Hepatocyte (in vitro differentiated cells): ENCODE measurements at regions not wholly inside any gene's neighbourhood (a gene's known extent, or its start where the extent isn't known, plus 50 kb on each side); places are given as distances from the start of the nearest gene placed in this dataset.

ENCODE experiments used
- DNase-seq: peaks from one replicate; pipeline ENCODE4 v3.0.0-alpha.2; 2016; ENCODE audit warnings: low spot score
- H2AFZ ChIP-seq: fragments of 200-600 bp; sonication (generic); 2 replicates; pipeline ENCODE4 v1.6.0; 2016; ENCODE audit warnings: antibody characterized with exemption, mild to moderate bottlenecking
- H3K27ac ChIP-seq: fragments of 200-600 bp; sonication (generic); 2 replicates; pipeline ENCODE4 v1.5.1; 2016; ENCODE audit warnings: mild to moderate bottlenecking
- H3K27me3 ChIP-seq: fragments of 200-600 bp; sonication (generic); 2 replicates; pipeline ENCODE4 v1.6.1; 2016
- H3K36me3 ChIP-seq: fragments of 200-600 bp; sonication (generic); replicated peaks from 2 replicates; pipeline ENCODE4 v1.5.1; 2016; ENCODE audit warnings: low read depth; ENCODE audit not compliant: insufficient read depth
- H3K4me1 ChIP-seq: fragments of 200-600 bp; sonication (generic); 2 replicates; pipeline ENCODE4 v1.5.1; 2016; ENCODE audit warnings: mild to moderate bottlenecking, moderate library complexity; ENCODE audit not compliant: insufficient read depth
- H3K4me2 ChIP-seq: fragments of 200-600 bp; sonication (generic); 2 replicates; pipeline ENCODE4 v1.6.0; 2016
- H3K4me3 ChIP-seq: fragments of 200-600 bp; sonication (generic); 2 replicates; pipeline ENCODE4 v1.5.1; 2016; ENCODE audit warnings: mild to moderate bottlenecking
- H3K79me2 ChIP-seq: fragments of 200-600 bp; sonication (generic); 2 replicates; pipeline ENCODE4 v1.6.0; 2017; ENCODE audit warnings: mild to moderate bottlenecking
- H3K9me2 ChIP-seq: fragments of 200-600 bp; sonication (generic); replicated peaks from 2 replicates; pipeline ENCODE4 v1.6.0; 2017; ENCODE audit warnings: mild to moderate bottlenecking; ENCODE audit not compliant: insufficient read depth
- H3K9me3 ChIP-seq: fragments of 200-600 bp; sonication (generic); 2 replicates; pipeline ENCODE4 v1.5.1; 2016; ENCODE audit warnings: low read depth, mild to moderate bottlenecking
- H4K20me1 ChIP-seq: fragments of 200-600 bp; sonication (generic); 2 replicates; pipeline ENCODE4 v1.6.0; 2016; ENCODE audit warnings: mild to moderate bottlenecking; ENCODE audit not compliant: insufficient read depth, poor library complexity, severe bottlenecking
- EZH2 ChIP-seq: fragments of 200-600 bp; sonication (generic); IDR thresholded peaks from 2 replicates; pipeline ENCODE4 v1.6.1; 2016; ENCODE audit warnings: antibody characterized with exemption, mild to moderate bottlenecking, borderline replicate concordance
- EZH2phosphoT487 ChIP-seq: fragments of 200-600 bp; sonication (generic); IDR thresholded peaks from one replicate; pipeline ENCODE4 v1.6.1; 2018; ENCODE audit warnings: antibody characterized with exemption, mild to moderate bottlenecking, low read depth, moderate library complexity; ENCODE audit not compliant: unreplicated experiment, severe bottlenecking
- WGBS: methylation state at CpG from one replicate; pipeline ENCODE4 v1.1.6; 2016; ENCODE audit warnings: low lambda C conversion rate; ENCODE audit errors: missing lambda C conversion rate; 5-methylcytosine and 5-hydroxymethylcytosine counted together
- TF ChIP-seq, protein P1 (sequence below): fragments of 200-600 bp; sonication (generic); IDR thresholded peaks from 2 replicates; pipeline ENCODE4 v1.5.1; 2016; ENCODE audit warnings: antibody characterized with exemption, mild to moderate bottlenecking; ENCODE audit not compliant: poor library complexity

DNA sequence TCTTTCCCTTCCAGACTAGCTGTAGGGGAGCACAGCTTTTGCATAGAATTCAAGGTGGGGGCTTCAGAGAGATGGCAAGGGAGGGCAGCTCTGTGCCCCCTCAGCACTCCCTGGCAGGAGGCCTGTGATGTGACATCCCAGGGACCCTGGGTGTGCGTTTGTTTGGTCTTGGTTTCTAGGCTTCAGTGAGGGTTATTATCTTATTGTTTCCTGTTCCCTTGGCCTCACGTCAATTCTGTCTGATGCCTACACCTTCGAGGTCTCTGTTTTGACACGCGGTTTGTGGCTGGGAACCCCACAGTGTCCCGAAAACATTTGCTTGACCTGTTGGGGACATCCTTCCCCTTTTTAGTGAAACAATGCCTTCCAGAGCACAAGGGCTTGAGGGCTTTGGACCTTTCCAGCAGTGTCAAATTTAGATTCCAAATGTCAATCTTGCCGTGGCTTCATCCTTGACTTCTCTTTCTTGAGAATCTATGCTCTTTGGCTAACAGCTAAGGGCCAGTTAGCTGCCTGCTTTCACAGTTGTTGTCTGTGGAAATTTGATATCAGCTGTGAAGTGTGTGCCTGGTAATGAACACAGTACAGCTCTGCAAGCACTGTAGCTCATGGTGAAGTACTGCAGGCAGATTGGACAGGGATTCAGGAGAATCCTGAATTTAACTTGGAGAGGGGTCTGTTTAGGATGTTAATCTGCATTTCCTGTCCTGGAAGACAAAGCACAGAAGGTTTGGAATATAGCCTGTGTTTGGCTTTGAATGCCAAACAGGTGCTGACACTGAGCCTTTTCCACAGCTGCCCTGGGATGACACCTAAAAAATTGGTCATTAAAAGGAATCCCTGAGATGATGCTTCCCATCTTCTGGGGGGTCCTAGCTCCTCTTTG, 108.2 kb upstream of the CXCR4 start:
- Histone ChIP-seq H3K27ac (no peak overlapping the region), H3K4me1 (peaks cover 6% of the 10 kb centered on the region), H3K9me3 (no peaks in the 10 kb centered on the region), H3K27me3 (no peaks in the 10 kb centered on the region), H3K79me2 (no peaks in the 10 kb centered on the region), H3K4me2 (no peak overlapping the region), H3K36me3 (no peaks in the 10 kb centered on the region), H3K4me3 (no peak overlapping the region), H4K20me1 (no peaks in the 10 kb centered on the region), H3K9me2 (no peaks in the 10 kb centered on the region), H2AFZ (no peak overlapping the region)
- no peak for TF ChIP-seq EZH2phosphoT487
- TF ChIP-seq EZH2: no peak
- no peak for DNase-seq
- WGBS: 72% methylated on average over 7 of the region's 7 CpGs

DNA sequence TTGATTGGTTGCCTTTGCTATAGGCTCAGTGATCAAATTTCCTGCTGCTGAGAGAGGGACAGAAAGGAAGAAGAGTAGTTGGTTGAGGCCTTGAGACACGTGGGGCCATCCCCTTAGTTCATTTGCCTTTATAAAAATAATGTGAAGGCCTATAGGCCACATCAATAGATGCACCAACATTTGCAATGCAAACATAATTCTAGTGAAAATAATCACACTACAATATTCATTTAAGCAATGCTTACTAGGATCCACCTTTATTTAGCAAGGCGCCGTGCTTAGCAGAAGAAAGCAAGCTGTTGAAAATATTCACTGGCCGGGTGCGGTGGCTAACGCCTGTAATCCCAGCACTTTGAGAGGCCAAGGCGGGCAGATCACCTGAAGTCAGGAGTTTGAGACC, 105.3 kb upstream of the CXCR4 start:
- no peak for DNase-seq
- no peak overlapping the region for H3K4me2 ChIP-seq
- H3K79me2 ChIP-seq: no peaks in the 10 kb centered on the region
- H3K4me1 ChIP-seq: peaks cover 16% of the 10 kb centered on the region
- H3K27ac ChIP-seq: no peak overlapping the region
- no peaks in the 10 kb centered on the region for H3K9me2 ChIP-seq
- H2AFZ ChIP-seq: no peak overlapping the region
- WGBS: 90% methylated on average over 7 of the region's 7 CpGs
- no peaks in the 10 kb centered on the region for H3K36me3 ChIP-seq
- no peaks in the 10 kb centered on the region for H4K20me1 ChIP-seq
- H3K4me3 ChIP-seq: no peak overlapping the region
- no peaks in the 10 kb centered on the region for H3K27me3 ChIP-seq
- TF ChIP-seq EZH2phosphoT487 (no peak), EZH2 (no peak)
- TF ChIP-seq, protein P1, sequence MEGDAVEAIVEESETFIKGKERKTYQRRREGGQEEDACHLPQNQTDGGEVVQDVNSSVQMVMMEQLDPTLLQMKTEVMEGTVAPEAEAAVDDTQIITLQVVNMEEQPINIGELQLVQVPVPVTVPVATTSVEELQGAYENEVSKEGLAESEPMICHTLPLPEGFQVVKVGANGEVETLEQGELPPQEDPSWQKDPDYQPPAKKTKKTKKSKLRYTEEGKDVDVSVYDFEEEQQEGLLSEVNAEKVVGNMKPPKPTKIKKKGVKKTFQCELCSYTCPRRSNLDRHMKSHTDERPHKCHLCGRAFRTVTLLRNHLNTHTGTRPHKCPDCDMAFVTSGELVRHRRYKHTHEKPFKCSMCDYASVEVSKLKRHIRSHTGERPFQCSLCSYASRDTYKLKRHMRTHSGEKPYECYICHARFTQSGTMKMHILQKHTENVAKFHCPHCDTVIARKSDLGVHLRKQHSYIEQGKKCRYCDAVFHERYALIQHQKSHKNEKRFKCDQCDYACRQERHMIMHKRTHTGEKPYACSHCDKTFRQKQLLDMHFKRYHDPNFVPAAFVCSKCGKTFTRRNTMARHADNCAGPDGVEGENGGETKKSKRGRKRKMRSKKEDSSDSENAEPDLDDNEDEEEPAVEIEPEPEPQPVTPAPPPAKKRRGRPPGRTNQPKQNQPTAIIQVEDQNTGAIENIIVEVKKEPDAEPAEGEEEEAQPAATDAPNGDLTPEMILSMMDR: no peak
- H3K9me3 ChIP-seq: no peaks in the 10 kb centered on the region

DNA sequence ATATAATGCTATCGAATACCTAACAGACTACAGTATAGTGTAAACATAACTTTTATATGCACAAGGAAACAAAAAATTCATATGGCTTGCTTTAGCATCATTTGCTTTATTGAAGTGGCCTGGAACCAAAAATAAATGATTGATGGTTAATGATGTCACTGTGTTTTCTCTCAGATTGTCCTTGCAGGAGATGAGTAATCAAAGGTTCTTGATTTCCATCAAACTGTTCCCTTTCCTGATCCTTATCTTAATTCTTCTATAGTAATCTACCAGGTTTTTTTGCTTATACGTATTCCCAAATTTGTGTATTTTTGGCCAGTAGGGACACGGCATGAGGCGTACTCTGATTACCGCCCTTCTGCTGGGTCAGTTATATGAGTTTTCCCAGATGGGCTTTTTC, 104.9 kb upstream of the CXCR4 start:
- no peaks in the 10 kb centered on the region for H3K36me3 ChIP-seq
- H3K79me2 ChIP-seq: no peaks in the 10 kb centered on the region
- no peak overlapping the region for H3K27ac ChIP-seq
- no peak for TF ChIP-seq EZH2phosphoT487
- H4K20me1 ChIP-seq: no peaks in the 10 kb centered on the region
- no peaks in the 10 kb centered on the region for H3K27me3 ChIP-seq
- H3K4me1 ChIP-seq: peaks cover 16% of the 10 kb centered on the region
- no peak overlapping the region for H3K4me3 ChIP-seq
- no peak for DNase-seq
- no peaks in the 10 kb centered on the region for H3K9me2 ChIP-seq
- WGBS: 72% methylated on average over 5 of the region's 5 CpGs
- no peak overlapping the region for H2AFZ ChIP-seq
- H3K9me3 ChIP-seq: no peaks in the 10 kb centered on the region
- H3K4me2 ChIP-seq: no peak overlapping the region

DNA sequence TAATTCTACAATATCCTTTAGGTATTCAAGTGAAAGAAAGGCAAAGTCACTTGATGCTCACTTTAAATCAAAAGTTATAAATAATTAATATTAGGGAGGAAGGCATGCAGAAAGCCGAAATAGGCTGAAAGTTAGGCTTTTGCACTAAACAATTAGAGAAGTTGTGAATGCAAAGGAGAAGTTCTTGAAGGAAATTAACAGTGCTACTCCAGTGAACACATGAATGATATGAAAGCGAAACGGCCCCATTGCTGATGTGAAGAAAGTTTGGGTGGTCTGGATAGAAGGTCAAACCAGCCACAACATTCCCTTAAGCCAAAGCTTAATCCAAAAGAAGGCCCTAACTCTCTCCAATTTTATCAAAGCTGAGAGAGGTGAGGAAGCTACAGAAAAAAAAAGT, 103.1 kb upstream of the CXCR4 start:
- Histone ChIP-seq H4K20me1 (no peaks in the 10 kb centered on the region), H3K9me3 (no peaks in the 10 kb centered on the region), H3K4me1 (peaks cover 16% of the 10 kb centered on the region), H3K9me2 (no peaks in the 10 kb centered on the region), H3K4me2 (no peak overlapping the region), H3K36me3 (no peaks in the 10 kb centered on the region), H3K27ac (no peak overlapping the region), H3K79me2 (no peaks in the 10 kb centered on the region), H3K27me3 (no peaks in the 10 kb centered on the region), H2AFZ (no peak overlapping the region), H3K4me3 (no peak overlapping the region)
- WGBS: 92% methylated on average over 3 of the region's 3 CpGs
- TF ChIP-seq EZH2 (no peak), EZH2phosphoT487 (no peak)
- TF ChIP-seq, protein P1: no peak
- DNase-seq: no peak
